Right atrium auricular region (tissue), 2 donors: ENCODE measurements at regions not wholly inside any gene's neighbourhood (a gene's known extent, or its start where the extent isn't known, plus 50 kb on each side); places are given as distances from the start of the nearest gene placed in this dataset.

Experiments used
- DNase-seq: peaks from one replicate; pipeline ENCODE4 v3.0.0-alpha.2; 2019; ENCODE audit warnings: low spot score
- H3K27ac ChIP-seq, 2 donors: fragments of 200-600 bp; sonication (generic); 1 replicate in 1 of 2; 2 replicates in 1 of 2; pipeline ENCODE4 v1.5.1; 2016 to 2019
- H3K27me3 ChIP-seq, 2 donors: fragments of 200-600 bp; sonication (generic); one replicate each; pipeline versions ENCODE4 v1.5.1 to v1.6.0; 2017 to 2019
- H3K36me3 ChIP-seq: fragments of 200-600 bp; sonication (generic); one replicate; pipeline ENCODE4 v1.5.1; 2016
- H3K4me1 ChIP-seq, 2 donors: fragments of 200-600 bp; sonication (generic); one replicate each; pipeline versions ENCODE4 v1.5.1 to v1.6.0; 2017 to 2019
- H3K4me3 ChIP-seq, 2 donors: fragments of 200-600 bp; sonication (generic); 1 replicate in 1 of 2; 2 replicates in 1 of 2; pipeline ENCODE4 v1.5.1; 2017 to 2019; ENCODE audit warnings: mild to moderate bottlenecking in 1 of 2, moderate library complexity in 1 of 2
- H3K9me3 ChIP-seq, 2 donors: fragments of 200-600 bp; sonication (generic); one replicate each; pipeline ENCODE4 v1.5.1; 2019
- CTCF ChIP-seq, 2 donors: fragments of 200-600 bp; sonication (generic); IDR thresholded peaks; one replicate each; pipeline ENCODE4 v1.5.1; 2019; ENCODE audit warnings: antibody characterized with exemption in 2 of 2

DNA sequence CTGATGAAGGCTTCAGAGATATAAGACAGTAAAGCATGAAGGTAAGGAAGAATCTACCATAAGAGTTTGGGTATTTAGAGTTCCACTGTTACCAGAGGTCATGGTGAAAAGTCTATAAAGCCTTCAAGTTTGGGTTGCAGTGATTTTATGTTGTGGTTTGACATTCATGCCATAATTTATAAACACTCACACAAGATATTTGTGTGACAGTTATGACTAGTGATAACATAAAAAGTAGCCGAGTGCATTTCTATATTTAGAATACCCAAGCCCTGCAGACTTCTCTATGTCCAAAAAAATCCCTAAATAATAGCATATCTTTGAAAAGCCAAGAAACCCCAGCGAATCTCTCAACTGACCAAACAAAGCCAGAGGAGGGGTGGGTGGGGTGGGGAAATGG, 229.9 kb downstream of the CXCL12 start:
- no peak for TF ChIP-seq CTCF (IDR thresholded peaks at IDR 0.05)
- DNase-seq = no peak
- H3K9me3 ChIP-seq = peaks cover 0 to 13% of the 10 kb centered on the region in 2 donors
- H3K4me1 ChIP-seq = peaks cover 0 to 8% of the 10 kb centered on the region in 2 donors
- H3K27ac ChIP-seq = no peak overlapping the region
- H3K4me3 ChIP-seq = no peak overlapping the region
- H3K36me3 ChIP-seq = no peaks in the 10 kb centered on the region
- H3K27me3 ChIP-seq = no peaks in the 10 kb centered on the region

DNA sequence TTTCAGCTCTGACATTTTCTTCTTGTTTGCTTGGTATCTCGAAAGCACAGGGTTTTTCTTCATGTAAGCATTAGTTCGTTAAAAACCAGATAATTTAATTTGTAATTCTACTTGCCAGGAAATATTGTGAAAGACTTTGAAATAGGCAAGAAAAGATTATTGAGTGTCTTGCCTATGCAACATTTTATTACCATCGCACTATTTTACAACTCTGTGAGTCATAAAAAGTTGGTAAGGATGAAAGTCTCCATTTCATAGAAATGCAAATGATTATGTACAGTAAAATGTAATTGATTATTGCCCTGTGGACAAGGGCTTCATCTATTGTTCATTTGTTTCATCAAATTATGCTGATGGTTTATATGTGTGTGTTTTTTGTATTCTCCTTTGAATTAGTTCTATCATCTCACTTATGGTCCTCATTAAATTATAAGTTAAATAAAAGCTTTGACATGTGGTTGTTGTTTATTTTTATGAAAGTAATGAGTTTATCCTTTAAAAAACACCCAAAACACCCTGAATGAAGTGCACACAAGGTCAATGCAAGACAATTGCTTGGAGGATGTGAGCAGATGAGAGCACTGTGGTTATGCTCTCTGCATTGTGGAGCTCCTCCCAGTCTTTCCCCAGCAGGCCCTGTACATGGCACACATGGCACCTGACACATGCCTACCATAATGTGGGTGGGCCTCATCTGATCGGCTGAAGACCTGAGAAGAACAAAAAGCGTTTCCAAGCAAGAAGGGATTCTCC, 230.8 kb downstream of the CXCL12 start:
- Histone ChIP-seq H3K27me3 (no peaks in the 10 kb centered on the region), H3K27ac (no peak overlapping the region), H3K4me3 (no peak overlapping the region), H3K36me3 (no peaks in the 10 kb centered on the region), H3K9me3 (peaks cover 0 to 13% of the 10 kb centered on the region in 2 donors), H3K4me1 (peaks cover 0 to 8% of the 10 kb centered on the region in 2 donors)
- no peak for TF ChIP-seq CTCF (IDR thresholded peaks at IDR 0.05)
- no peak for DNase-seq

DNA sequence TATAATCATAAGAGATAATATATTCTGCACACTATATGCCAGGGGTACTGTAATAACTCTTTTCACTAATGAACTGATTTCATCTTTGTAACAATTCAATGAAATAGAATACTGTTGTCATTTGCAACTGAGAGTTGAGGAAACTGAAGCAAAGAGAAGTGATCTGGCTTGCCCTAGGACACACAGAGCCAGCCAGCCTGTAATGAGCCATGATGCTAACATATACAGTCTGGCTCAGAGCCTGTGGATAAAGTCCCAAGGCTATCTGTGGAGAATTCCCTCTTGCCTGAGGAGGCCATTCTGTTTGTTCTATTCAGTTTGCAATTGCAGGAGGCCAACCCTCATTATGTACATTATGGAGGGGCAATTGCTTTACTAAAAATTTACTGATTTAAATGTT, 241.3 kb downstream of the CXCL12 start:
- no peak for DNase-seq
- Histone ChIP-seq H3K4me3 (no peak overlapping the region), H3K27me3 (no peaks in the 10 kb centered on the region), H3K36me3 (no peaks in the 10 kb centered on the region), H3K27ac (no peak overlapping the region), H3K9me3 (peaks cover 0 to 5% of the 10 kb centered on the region in 2 donors), H3K4me1 (no peaks in the 10 kb centered on the region)
- TF ChIP-seq CTCF (IDR thresholded peaks at IDR 0.05) = no peak

- Histone ChIP-seq H3K36me3 (no peaks in the 10 kb centered on the region), H3K4me1 (no peaks in the 10 kb centered on the region), H3K27me3 (no peaks in the 10 kb centered on the region), H3K27ac (no peak overlapping the region), H3K9me3 (no peaks in the 10 kb centered on the region), H3K4me3 (no peak overlapping the region)
- TF ChIP-seq CTCF (IDR thresholded peaks at IDR 0.05) = no peak
- peak; percentile 73 for DNase-seq
Observed at GRCh38 chr10:44132361-44133289, 252.3 kb downstream of the CXCL12 start.

DNA sequence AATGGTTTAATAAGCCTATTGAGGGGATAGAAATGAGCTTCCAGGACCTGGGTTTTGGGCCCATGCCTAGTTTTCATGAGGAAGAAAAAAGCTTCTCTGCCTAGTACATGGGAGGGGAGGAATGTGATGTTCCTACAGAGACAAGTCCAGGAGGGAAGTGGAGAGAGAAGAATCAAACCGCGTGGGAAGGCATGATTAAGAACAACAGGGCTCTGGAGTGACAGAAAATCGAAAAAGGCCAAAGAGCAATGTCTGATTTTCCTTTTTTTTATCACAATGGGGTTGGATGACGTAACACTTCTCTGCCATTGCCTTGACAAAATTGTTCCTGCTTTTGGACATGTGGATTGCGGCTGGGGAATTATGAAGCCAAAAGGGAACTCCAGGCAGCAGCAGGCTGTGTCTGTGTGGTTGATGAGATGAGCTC, 258.6 kb downstream of the CXCL12 start:
- H3K27ac ChIP-seq = no peak overlapping the region
- no peak for DNase-seq
- TF ChIP-seq CTCF (IDR thresholded peaks at IDR 0.05) = no peak
- H3K4me1 ChIP-seq = no peaks in the 10 kb centered on the region
- H3K9me3 ChIP-seq = no peaks in the 10 kb centered on the region
- no peak overlapping the region for H3K4me3 ChIP-seq
- H3K36me3 ChIP-seq = no peaks in the 10 kb centered on the region
- no peaks in the 10 kb centered on the region for H3K27me3 ChIP-seq
